MM.1S (cell line): ENCODE measurements at regions not wholly inside any gene's neighbourhood (a gene's known extent, or its start where the extent isn't known, plus 50 kb on each side); places are given as distances from the start of the nearest gene placed in this dataset.
A peak's percentile ranks its signal among the peaks of the same experiment; 100 is the strongest.

Source experiments
- DNase-seq: peaks from one replicate; pipeline ENCODE4 v3.0.0-alpha.2; 2015
- H2AFZ ChIP-seq: fragments of 300-600 bp; sonication (generic); 2 replicates; pipeline ENCODE4 v1.6.0; 2016; ENCODE audit warnings: antibody characterized with exemption, low read length
- H3F3A ChIP-seq: fragments of 300-600 bp; sonication (generic); 2 replicates; pipeline ENCODE4 v1.6.1; 2016; ENCODE audit warnings: mild to moderate bottlenecking, antibody characterized with exemption, low read length, moderate library complexity, mixed read lengths; ENCODE audit not compliant: insufficient read depth
- H3K27ac ChIP-seq: fragments of 300-600 bp; sonication (generic); 2 replicates; pipeline ENCODE4 v1.5.1; 2016; ENCODE audit warnings: mild to moderate bottlenecking, low read length
- H3K27me3 ChIP-seq: fragments of 300-600 bp; sonication (generic); replicated peaks from 2 replicates; pipeline ENCODE4 v1.6.0; 2016; ENCODE audit warnings: low read length; ENCODE audit not compliant: insufficient read depth
- H3K36me3 ChIP-seq: fragments of 300-600 bp; sonication (generic); replicated peaks from 2 replicates; pipeline ENCODE4 v1.6.1; 2016; ENCODE audit warnings: mild to moderate bottlenecking, low read length, mixed read lengths; ENCODE audit not compliant: insufficient read depth
- H3K4me1 ChIP-seq: fragments of 300-600 bp; sonication (generic); 2 replicates; pipeline ENCODE4 v1.6.1; 2016; ENCODE audit warnings: low read length, mixed read lengths
- H3K4me2 ChIP-seq: fragments of 300-600 bp; sonication (generic); 2 replicates; pipeline ENCODE4 v1.6.0; 2016; ENCODE audit warnings: low read depth, low read length
- H3K4me3 ChIP-seq: fragments of 300-600 bp; sonication (generic); 2 replicates; pipeline ENCODE4 v1.5.1; 2016; ENCODE audit warnings: low read length, mixed read lengths
- H3K79me2 ChIP-seq: fragments of 300-600 bp; sonication (generic); 2 replicates; pipeline ENCODE4 v1.6.1; 2016; ENCODE audit warnings: mixed run types, low read length, mixed read lengths
- H3K9ac ChIP-seq: fragments of 300-600 bp; sonication (generic); 2 replicates; pipeline ENCODE4 v1.6.1; 2016; ENCODE audit warnings: low read length, mixed read lengths
- H3K9me2 ChIP-seq: fragments of 300-600 bp; sonication (generic); replicated peaks from 2 replicates; pipeline ENCODE4 v1.6.1; 2016; ENCODE audit warnings: mild to moderate bottlenecking, low read length, mixed read lengths; ENCODE audit not compliant: insufficient read depth
- H3K9me3 ChIP-seq: fragments of 300-600 bp; sonication (generic); replicated peaks from 2 replicates; pipeline ENCODE4 v1.6.1; 2016; ENCODE audit warnings: mild to moderate bottlenecking, low read length, mixed read lengths; ENCODE audit not compliant: insufficient read depth
- H4K20me1 ChIP-seq: fragments of 300-600 bp; sonication (generic); 2 replicates; pipeline ENCODE4 v1.6.1; 2016; ENCODE audit warnings: mild to moderate bottlenecking, low read length, moderate library complexity, mixed read lengths; ENCODE audit not compliant: insufficient read depth
- CTCF ChIP-seq: fragments of 300-600 bp; sonication (generic); IDR thresholded peaks from 2 replicates; pipeline ENCODE4 v1.5.1; 2016; ENCODE audit warnings: antibody characterized with exemption, low read length, mixed read lengths
- EZH2 ChIP-seq: fragments of 300-600 bp; sonication (generic); optimal IDR thresholded peaks from 2 replicates; pipeline ENCODE3; 2017; ENCODE audit warnings: low read depth, mild to moderate bottlenecking, antibody characterized with exemption, low read length, mixed read lengths
- EZH2phosphoT487 ChIP-seq: fragments of 300-600 bp; sonication (generic); IDR thresholded peaks from 2 replicates; pipeline ENCODE4 v1.6.1; 2018; ENCODE audit warnings: antibody characterized with exemption, low read length

GRCh38 chr7:41628901-41629300 lies 74.0 kb downstream of the INHBA start:
- Histone ChIP-seq H3F3A (no peaks in the 10 kb centered on the region), H3K27ac (0 out of 2 replicates have a peak overlapping the region, but pooled peaks have one; percentile 21), H3K9me3 (no peaks in the 10 kb centered on the region), H3K4me2 (0 out of 2 replicates have a peak overlapping the region, but pooled peaks have one; percentile 0), H3K4me1 (peaks cover 22% of the 10 kb centered on the region; the same call in 1 of the 2 replicates), H3K9me2 (no peaks in the 10 kb centered on the region), H3K9ac (no peak overlapping the region), H3K27me3 (no peaks in the 10 kb centered on the region), H2AFZ (no peak overlapping the region), H3K79me2 (no peaks in the 10 kb centered on the region), H3K4me3 (no peak overlapping the region), H4K20me1 (no peaks in the 10 kb centered on the region), H3K36me3 (no peaks in the 10 kb centered on the region)
- peak; percentile 27 for DNase-seq
- TF ChIP-seq EZH2phosphoT487 (no peak), EZH2 (no peak), CTCF (no peak)

DNA sequence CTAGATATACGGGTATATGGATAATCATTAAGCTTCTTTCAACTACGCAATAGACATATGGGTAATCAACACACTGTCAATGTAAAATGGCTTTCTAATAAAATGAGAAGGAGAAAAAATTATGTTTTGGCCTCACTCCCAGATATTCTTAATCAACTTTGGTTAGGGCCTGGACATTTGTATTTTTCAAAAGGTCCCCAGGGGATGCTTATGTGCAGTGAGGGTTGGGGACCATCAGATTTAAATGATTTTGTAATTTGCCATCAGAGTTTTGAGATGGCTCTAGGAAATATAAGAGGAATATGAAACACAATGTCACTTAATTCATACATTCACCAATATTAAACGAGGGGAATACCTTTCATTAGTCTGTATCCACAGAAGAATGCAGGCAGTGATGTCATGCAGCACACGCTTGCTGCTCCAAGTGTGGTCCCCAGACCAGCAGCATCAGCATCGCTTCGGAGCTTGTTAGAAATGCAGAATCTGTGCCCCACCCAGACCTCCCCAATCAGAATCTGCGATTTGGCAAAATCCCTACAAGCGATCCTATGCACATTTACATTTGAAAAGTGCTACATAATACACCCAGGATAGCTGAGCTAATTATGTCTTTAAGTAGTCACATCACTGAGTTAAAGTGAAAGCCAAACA lies 75.1 kb downstream of the INHBA start:
- H3K4me1 ChIP-seq: peaks cover 22% of the 10 kb centered on the region; the same call in 1 of the 2 replicates

DNA sequence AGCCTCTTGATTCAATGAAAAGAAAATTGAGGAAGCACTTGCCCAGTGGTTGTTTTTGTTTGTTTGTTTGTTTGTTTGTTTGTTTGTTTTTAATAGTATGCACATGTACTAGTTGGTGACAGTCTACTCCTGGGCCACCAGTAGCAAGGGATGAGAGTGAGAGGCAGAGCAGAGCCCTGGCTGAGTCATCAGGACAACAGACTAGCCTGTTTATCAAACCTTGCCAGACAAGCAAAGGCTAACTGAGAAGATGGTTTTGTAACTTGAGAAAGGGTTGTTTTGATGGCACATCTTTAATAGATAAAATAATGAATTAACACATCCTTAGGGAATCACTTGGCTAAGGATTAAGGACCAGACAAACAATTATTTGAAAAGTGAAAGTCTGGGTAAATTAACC lies 78.1 kb downstream of the INHBA start:
- no peaks in the 10 kb centered on the region for H3K36me3 ChIP-seq
- no peak overlapping the region for H2AFZ ChIP-seq
- no peak for DNase-seq
- no peak overlapping the region for H3K9ac ChIP-seq
- H3K79me2 ChIP-seq: no peaks in the 10 kb centered on the region
- H3F3A ChIP-seq: no peaks in the 10 kb centered on the region
- H3K9me3 ChIP-seq: no peaks in the 10 kb centered on the region
- no peaks in the 10 kb centered on the region for H3K9me2 ChIP-seq
- TF ChIP-seq CTCF (no peak), EZH2phosphoT487 (no peak), EZH2 (no peak)
- H3K4me2 ChIP-seq: no peak overlapping the region
- H3K4me3 ChIP-seq: no peak overlapping the region
- peaks cover 12% of the 10 kb centered on the region; the same call in 1 of the 2 replicates for H3K4me1 ChIP-seq
- H4K20me1 ChIP-seq: no peaks in the 10 kb centered on the region
- H3K27me3 ChIP-seq: no peaks in the 10 kb centered on the region
- H3K27ac ChIP-seq: no peak overlapping the region

More for the DNA sequence above, 75.1 kb downstream of the INHBA start:
- H3F3A ChIP-seq: no peaks in the 10 kb centered on the region
- no peak overlapping the region for H3K27ac ChIP-seq
- H4K20me1 ChIP-seq: no peaks in the 10 kb centered on the region
- H3K9me3 ChIP-seq: no peaks in the 10 kb centered on the region
- no peaks in the 10 kb centered on the region for H3K36me3 ChIP-seq
- no peaks in the 10 kb centered on the region for H3K9me2 ChIP-seq
- H3K79me2 ChIP-seq: no peaks in the 10 kb centered on the region
- no peak for DNase-seq
- 0 out of 2 replicates have a peak overlapping the region, but pooled peaks have one; percentile 33 for H2AFZ ChIP-seq
- no peak overlapping the region for H3K4me3 ChIP-seq
- TF ChIP-seq CTCF: no peak
- no peaks in the 10 kb centered on the region for H3K27me3 ChIP-seq
- H3K4me2 ChIP-seq: no peak overlapping the region
- no peak overlapping the region for H3K9ac ChIP-seq
